Ascending aorta (tissue), 2 donors: ENCODE measurements at regions not wholly inside any gene's neighbourhood (a gene's known extent, or its start where the extent isn't known, plus 50 kb on each side); places are given as distances from the start of the nearest gene placed in this dataset.

Source experiments
- DNase-seq, 2 donors: peaks; one replicate each; pipeline ENCODE4 v3.0.0-alpha.2; 2019; ENCODE audit warnings: low spot score in 2 of 2
- H3K27ac ChIP-seq, 2 donors: fragments of 200-600 bp; sonication (generic); one replicate each; pipeline ENCODE4 v1.5.1; 2016 to 2017; ENCODE audit warnings: mild to moderate bottlenecking in 1 of 2
- H3K27me3 ChIP-seq: fragments of 200-600 bp; sonication (generic); one replicate; pipeline ENCODE4 v1.5.1; 2017
- H3K36me3 ChIP-seq, 2 donors: fragments of 200-600 bp; sonication (generic); one replicate each; pipeline ENCODE4 v1.5.1; 2016
- H3K4me1 ChIP-seq, 2 donors: fragments of 200-600 bp; sonication (generic); one replicate each; pipeline ENCODE4 v1.5.1; 2016 to 2017; ENCODE audit warnings: mild to moderate bottlenecking in 1 of 2
- H3K4me3 ChIP-seq, 2 donors: fragments of 200-600 bp; sonication (generic); one replicate each; pipeline ENCODE4 v1.5.1; 2016 to 2017; ENCODE audit warnings: mild to moderate bottlenecking in 1 of 2
- H3K9me3 ChIP-seq, 2 donors: fragments of 200-600 bp; sonication (generic); one replicate each; pipeline ENCODE4 v1.5.1; 2016
- intact Hi-C: fragments of 100-400 bp; cut with DNase I; formaldehyde crosslinking; loops from one replicate; pipeline ENCODE4 v1.15.1; 2023
- TF ChIP-seq, protein P1 (sequence below), 3 experiments: fragments of 200-600 bp in 2 of 3; fragments of 450-650 bp in 1 of 3; sonication (generic) in 2 of 3; IDR thresholded peaks; one replicate each; pipeline ENCODE4 v1.5.1; 2016 to 2019; ENCODE audit warnings: antibody characterized with exemption in 3 of 3, mild to moderate bottlenecking in 1 of 3, moderate library complexity in 1 of 3

DNA sequence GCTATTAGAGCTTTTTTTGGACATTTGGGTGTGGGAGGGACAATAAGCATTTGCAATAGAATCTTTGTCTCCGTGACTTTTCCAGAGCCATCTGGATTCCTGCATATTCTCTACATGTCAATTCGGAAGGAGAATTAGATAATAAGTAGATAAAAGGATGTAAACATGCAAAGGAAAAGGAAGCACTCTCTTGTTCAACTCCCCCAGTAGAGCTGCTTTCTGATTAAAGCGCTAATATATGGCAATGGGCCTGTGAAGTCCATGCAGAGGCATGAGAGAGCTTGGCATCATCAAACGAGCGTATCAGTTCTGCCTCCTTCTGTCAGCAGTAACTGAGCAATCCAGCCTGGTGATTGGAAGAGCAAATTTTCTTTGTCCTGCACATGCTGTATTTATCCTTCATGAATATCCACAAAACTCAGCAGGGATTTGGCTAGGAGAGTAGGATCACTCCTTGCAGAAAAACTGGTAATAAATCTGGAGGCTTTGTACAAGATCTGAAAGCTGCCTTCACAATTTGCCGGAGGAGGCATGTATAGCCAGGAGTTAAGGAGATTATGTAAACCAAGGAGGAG lies 1752.9 kb downstream of the MAT2B start:
- TF ChIP-seq, protein P1, sequence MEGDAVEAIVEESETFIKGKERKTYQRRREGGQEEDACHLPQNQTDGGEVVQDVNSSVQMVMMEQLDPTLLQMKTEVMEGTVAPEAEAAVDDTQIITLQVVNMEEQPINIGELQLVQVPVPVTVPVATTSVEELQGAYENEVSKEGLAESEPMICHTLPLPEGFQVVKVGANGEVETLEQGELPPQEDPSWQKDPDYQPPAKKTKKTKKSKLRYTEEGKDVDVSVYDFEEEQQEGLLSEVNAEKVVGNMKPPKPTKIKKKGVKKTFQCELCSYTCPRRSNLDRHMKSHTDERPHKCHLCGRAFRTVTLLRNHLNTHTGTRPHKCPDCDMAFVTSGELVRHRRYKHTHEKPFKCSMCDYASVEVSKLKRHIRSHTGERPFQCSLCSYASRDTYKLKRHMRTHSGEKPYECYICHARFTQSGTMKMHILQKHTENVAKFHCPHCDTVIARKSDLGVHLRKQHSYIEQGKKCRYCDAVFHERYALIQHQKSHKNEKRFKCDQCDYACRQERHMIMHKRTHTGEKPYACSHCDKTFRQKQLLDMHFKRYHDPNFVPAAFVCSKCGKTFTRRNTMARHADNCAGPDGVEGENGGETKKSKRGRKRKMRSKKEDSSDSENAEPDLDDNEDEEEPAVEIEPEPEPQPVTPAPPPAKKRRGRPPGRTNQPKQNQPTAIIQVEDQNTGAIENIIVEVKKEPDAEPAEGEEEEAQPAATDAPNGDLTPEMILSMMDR (IDR thresholded peaks at IDR 0.05): no peak
- Histone ChIP-seq H3K36me3 (no peaks in the 10 kb centered on the region), H3K9me3 (no peaks in the 10 kb centered on the region), H3K27me3 (no peaks in the 10 kb centered on the region), H3K27ac (no peak overlapping the region), H3K4me1 (no peaks in the 10 kb centered on the region), H3K4me3 (no peak overlapping the region)
- DNase-seq: no peak
- intact Hi-C loops: no loop called here

DNA sequence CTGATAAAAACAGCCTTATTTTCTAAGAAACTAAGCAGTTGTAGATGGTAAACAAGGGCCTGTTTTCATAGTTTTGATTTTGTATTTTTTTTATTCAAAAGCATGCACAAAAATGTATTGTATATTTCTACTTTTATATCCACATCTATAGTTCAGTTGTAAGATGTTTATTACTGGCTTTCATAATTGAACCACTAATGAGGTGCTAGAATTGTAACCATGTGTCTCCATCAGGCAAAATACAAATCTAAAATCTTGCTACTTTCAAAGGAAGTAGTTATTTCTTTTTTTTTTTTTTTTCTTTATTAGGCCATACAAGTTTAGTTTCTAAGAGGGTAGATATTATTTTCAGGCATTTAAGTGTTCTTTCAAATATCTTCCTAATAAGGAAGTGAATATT lies 1755.0 kb downstream of the MAT2B start:
- H3K4me1 ChIP-seq: no peaks in the 10 kb centered on the region
- TF ChIP-seq, protein P1 (IDR thresholded peaks at IDR 0.05): no peak
- no peaks in the 10 kb centered on the region for H3K27me3 ChIP-seq
- no peaks in the 10 kb centered on the region for H3K9me3 ChIP-seq
- DNase-seq: no peak
- no peak overlapping the region for H3K4me3 ChIP-seq
- intact Hi-C loops: no loop called here
- H3K36me3 ChIP-seq: no peaks in the 10 kb centered on the region
- no peak overlapping the region for H3K27ac ChIP-seq

DNA sequence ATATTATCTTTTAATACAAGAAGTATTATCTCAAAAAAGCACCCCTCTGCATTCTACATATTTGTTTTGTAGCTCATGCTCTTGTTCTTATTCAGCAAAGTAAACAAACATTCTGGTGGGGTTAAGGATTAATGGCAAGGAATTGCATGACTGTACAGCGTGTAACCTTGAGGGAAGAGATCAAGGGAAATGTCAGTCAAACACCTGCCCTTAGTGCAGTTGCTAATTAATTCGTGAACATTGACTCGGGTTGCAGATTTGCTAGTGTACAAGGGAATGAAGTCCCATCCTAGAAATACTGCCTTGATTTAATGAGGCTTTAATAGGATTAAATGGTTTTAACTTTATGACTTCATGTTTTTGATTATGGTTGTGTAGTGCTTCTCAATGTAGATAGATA lies 1758.1 kb downstream of the MAT2B start:
- Histone ChIP-seq H3K36me3 (no peaks in the 10 kb centered on the region), H3K27me3 (no peaks in the 10 kb centered on the region), H3K4me3 (no peak overlapping the region), H3K4me1 (no peaks in the 10 kb centered on the region), H3K27ac (no peak overlapping the region), H3K9me3 (no peaks in the 10 kb centered on the region)
- TF ChIP-seq, protein P1 (IDR thresholded peaks at IDR 0.05): no peak
- intact Hi-C loops: no loop called here
- no peak for DNase-seq

DNA sequence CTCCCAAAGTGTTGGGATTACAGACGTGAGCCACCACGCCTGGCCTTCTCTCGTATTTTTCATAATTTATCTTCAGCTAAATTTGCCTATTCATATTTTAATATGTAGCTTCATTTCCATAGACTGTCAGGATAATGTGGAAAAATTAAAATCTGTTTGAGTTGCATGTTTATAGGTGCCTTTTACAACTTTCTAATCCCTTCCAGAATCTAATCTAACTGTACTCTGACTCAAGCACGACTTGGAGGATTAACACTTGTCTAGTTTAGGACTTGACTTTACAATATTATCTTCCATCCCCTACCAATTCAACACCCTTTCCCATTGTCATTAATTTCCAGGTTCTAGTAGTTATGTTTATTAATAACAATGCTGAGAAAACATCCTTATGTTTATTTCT lies 1761.5 kb downstream of the MAT2B start:
- no peak for DNase-seq
- no peaks in the 10 kb centered on the region for H3K4me1 ChIP-seq
- no peak overlapping the region for H3K27ac ChIP-seq
- TF ChIP-seq, protein P1 (IDR thresholded peaks at IDR 0.05): no peak
- no peaks in the 10 kb centered on the region for H3K27me3 ChIP-seq
- no peak overlapping the region for H3K4me3 ChIP-seq
- no peaks in the 10 kb centered on the region for H3K36me3 ChIP-seq
- no peaks in the 10 kb centered on the region for H3K9me3 ChIP-seq
- intact Hi-C loops: no loop called here

DNA sequence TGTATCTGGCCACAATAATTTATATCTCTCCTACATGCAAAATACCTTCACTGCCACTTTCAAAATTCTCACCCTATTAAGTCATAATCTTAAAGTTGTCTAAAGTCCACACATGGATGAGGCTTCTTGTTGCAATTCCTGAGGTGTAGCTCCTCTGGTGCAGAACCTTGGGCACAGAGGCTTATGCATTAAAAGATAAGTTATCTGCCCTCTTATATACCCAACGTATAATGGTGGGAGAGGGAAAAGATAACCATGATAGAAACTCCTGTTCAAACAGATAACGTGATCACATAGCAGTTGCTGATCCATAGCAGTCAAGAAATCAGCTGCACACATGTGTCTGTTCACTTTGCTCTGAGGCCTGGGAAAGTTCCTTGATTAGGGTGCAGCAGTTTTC lies 1767.0 kb downstream of the MAT2B start:
- H3K4me3 ChIP-seq: no peak overlapping the region
- H3K27ac ChIP-seq: no peak overlapping the region
- H3K36me3 ChIP-seq: no peaks in the 10 kb centered on the region
- no peak for DNase-seq
- no peaks in the 10 kb centered on the region for H3K9me3 ChIP-seq
- intact Hi-C loops: no loop called here
- no peaks in the 10 kb centered on the region for H3K4me1 ChIP-seq
- TF ChIP-seq, protein P1 (IDR thresholded peaks at IDR 0.05): no peak
- H3K27me3 ChIP-seq: no peaks in the 10 kb centered on the region

DNA sequence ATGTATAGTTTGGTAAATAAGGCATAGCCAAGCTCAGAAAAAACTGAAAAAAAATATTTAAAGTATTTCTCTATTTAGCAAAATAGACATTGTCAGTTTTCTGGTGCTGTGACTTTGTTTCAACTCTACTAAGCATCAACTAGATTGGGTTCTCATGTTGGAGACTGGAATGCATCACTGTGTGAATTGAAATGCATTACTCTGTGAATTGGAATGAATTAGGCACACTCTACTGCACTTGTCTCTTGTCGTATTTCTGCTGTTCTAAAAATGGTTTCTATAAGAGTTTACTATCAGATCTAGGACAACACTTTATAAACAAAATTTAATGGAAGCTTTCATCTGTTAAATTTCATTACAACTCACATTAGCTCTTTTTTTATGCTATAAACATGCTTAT lies 1772.2 kb downstream of the MAT2B start:
- H3K4me3 ChIP-seq: no peak overlapping the region
- no peak overlapping the region for H3K27ac ChIP-seq
- no peaks in the 10 kb centered on the region for H3K4me1 ChIP-seq
- no peak for DNase-seq
- H3K36me3 ChIP-seq: no peaks in the 10 kb centered on the region
- TF ChIP-seq, protein P1 (IDR thresholded peaks at IDR 0.05): no peak
- no peaks in the 10 kb centered on the region for H3K9me3 ChIP-seq
- no peaks in the 10 kb centered on the region for H3K27me3 ChIP-seq
- intact Hi-C loops: no loop called here
